CD4-positive, alpha-beta T cell treated with Interleukin-6 for 4 hours (primary cell): ENCODE measurements at regions not wholly inside any gene's neighbourhood (a gene's known extent, or its start where the extent isn't known, plus 50 kb on each side); places are given as distances from the start of the nearest gene placed in this dataset.

Source experiments
- DNase-seq: peaks from one replicate; pipeline ENCODE4 v3.0.0-alpha.2; 2020; ENCODE audit warnings: mixed read lengths

- DNase-seq: no peak
Measured at GRCh38 chr1:234535763-234536515, 57.0 kb upstream of the TARBP1 start.

GRCh38 chr1:234535218-234535617 is 56.2 kb upstream of the TARBP1 start:
- no peak for DNase-seq

- no peak for DNase-seq
Measured at GRCh38 chr1:234533975-234534876, 55.2 kb upstream of the TARBP1 start.

- no peak for DNase-seq
Measured at GRCh38 chr1:234533034-234533891, 54.3 kb upstream of the TARBP1 start.

GRCh38 chr1:234532503-234532922 is 53.5 kb upstream of the TARBP1 start:
- no peak for DNase-seq

GRCh38 chr1:234531151-234531635 is 52.2 kb upstream of the TARBP1 start:
- no peak for DNase-seq

- DNase-seq: no peak
Measured at GRCh38 chr1:234530672-234531071, 51.7 kb upstream of the TARBP1 start.

- no peak for DNase-seq
Measured at GRCh38 chr1:234529950-234530237, 50.9 kb upstream of the TARBP1 start.

GRCh38 chr1:234529095-234529949 is 50.3 kb upstream of the TARBP1 start:
- no peak for DNase-seq
